ENCODE measurements at regions not wholly inside any gene's neighbourhood (a gene's known extent, or its start where the extent isn't known, plus 50 kb on each side); places are given as distances from the start of the nearest gene placed in this dataset.

DNA sequence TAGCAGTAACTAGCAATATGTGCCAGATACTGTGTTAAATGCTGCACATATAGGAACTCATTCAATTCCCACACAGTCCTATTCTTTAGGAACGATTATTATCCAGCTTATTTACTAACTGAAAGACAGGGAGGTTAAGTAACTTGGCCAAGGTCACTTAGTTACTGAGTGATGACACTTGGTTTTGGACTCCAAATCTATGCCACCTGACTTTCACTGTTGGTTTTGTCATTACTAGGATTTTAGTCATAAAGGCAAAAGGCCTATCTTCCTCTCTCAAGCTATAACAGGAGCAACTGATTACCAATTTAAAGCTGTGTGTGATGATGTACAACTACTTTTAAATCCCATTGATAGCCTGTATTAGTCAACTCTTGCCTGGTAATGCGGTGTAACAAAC lies 138.9 kb upstream of the STX18 start:
- peaks cover 4% of the 10 kb centered on the region; the same call in 1 of the 2 replicates for H3K9me3 ChIP-seq (ENCODE audit: insufficient read depth, low read length)
- no peaks in the 10 kb centered on the region for H3K27me3 ChIP-seq (ENCODE audit: insufficient read depth, insufficient read length)
- H3K4me3 ChIP-seq (ENCODE audit: insufficient read length, low read depth): no peak overlapping the region
- TF ChIP-seq SUZ12 (IDR thresholded peaks at IDR 0.05; ENCODE audit: extremely low read depth, insufficient read depth, insufficient read length): no peak
- no peak overlapping the region for H3K9ac ChIP-seq (ENCODE audit: insufficient read length, low read depth)
- peaks cover 2% of the 10 kb centered on the region for H3K4me1 ChIP-seq (ENCODE audit: insufficient read depth, insufficient read length)
- H3K36me3 ChIP-seq (ENCODE audit: insufficient read depth, insufficient read length, low read length): peaks cover 3% of the 10 kb centered on the region
- no peak for DNase-seq (ENCODE audit: low read depth, low spot score)

DNA sequence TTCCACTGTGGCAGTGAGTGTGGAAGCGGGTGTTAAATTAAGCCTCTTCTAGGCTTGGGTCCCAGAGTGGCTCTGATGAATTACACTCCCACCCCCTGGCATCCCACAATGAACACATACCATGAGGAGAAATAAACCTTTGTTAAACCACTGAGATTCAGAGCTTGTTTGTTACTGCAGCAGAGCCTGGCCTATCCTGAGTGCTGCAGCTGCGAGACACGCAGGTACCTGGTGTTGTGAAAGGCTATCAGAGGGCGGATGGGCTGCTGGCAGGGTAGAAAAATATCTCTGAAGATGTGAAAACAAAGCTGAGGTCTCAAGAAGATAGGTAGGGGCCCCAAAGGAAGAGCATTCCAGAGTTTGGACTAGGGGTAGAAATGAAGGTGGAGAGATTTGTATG lies 138.4 kb upstream of the STX18 start:
- Histone ChIP-seq H3K27me3 (ENCODE audit: insufficient read depth, insufficient read length) (no peaks in the 10 kb centered on the region), H3K9me3 (ENCODE audit: insufficient read depth, low read length) (peaks cover 4% of the 10 kb centered on the region; the same call in 1 of the 2 replicates), H3K4me1 (ENCODE audit: insufficient read depth, insufficient read length) (peaks cover 1% of the 10 kb centered on the region), H3K9ac (ENCODE audit: insufficient read length, low read depth) (no peak overlapping the region), H3K4me3 (ENCODE audit: insufficient read length, low read depth) (no peak overlapping the region), H3K36me3 (ENCODE audit: insufficient read depth, insufficient read length, low read length) (peaks cover 3% of the 10 kb centered on the region)
- TF ChIP-seq ZNF274 (IDR thresholded peaks at IDR 0.05; ENCODE audit: low read depth, low read length) (no peak), SUZ12 (IDR thresholded peaks at IDR 0.05; ENCODE audit: extremely low read depth, insufficient read depth, insufficient read length) (no peak), YY1 (IDR thresholded peaks at IDR 0.05; ENCODE audit: insufficient read depth, insufficient read length) (no peak)
- no peak for DNase-seq (ENCODE audit: low read depth, low spot score)

DNA sequence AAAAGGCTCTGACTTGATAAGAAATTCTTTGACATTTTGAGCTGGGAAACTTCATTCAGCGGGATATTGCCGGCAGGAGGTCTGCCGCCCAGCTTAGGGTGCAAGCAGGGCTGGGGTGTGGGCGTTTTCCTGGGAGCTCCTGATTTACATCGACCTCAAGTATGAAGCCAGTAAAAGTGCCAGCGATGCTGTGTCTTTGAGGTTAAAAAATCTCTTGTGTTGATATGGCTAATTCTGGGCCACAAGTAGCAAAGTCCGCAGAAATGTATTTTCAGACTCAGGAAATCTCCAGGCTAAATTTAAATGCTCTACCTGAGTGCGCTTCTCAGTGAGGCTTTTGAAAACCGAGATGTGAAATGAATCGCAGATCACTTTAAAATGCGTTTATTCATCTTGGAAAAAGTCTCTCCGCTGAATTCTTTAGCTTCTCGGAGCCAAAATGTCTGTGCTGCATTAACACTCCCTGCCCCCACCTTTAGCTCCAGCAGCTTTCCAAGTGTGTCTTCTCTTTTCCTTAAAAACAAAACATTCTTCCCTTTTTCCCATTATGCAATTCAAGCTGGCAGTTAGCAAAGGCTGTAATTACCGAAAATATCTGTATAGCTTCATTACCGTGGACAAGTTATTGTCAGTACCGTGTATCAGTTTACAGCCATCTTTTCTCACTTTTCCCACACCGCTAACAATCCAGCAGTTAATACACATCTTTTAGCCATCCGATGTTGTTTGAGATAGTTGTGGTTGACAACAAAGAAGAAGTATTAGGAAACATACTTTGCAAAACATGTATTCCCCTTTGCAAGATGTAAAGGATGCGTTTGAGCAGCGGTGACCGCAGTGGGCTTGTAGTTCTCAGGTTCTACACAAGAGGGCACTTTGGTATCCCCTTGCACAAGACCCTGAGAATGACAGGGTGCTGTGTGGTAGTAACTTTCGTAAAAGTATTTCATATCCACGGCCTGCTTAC lies 136.0 kb upstream of the STX18 start:
- Histone ChIP-seq H3K4me3 (ENCODE audit: insufficient read length, low read depth) (no peak overlapping the region), H3K4me1 (ENCODE audit: insufficient read depth, insufficient read length) (no peaks in the 10 kb centered on the region), H3K9ac (ENCODE audit: insufficient read length, low read depth) (no peak overlapping the region), H3K36me3 (ENCODE audit: insufficient read depth, insufficient read length, low read length) (peaks cover 3% of the 10 kb centered on the region), H3K27me3 (ENCODE audit: insufficient read depth, insufficient read length) (no peaks in the 10 kb centered on the region), H3K9me3 (ENCODE audit: insufficient read depth, low read length) (peaks cover 4% of the 10 kb centered on the region; the same call in 1 of the 2 replicates)
- TF ChIP-seq SUZ12 (IDR thresholded peaks at IDR 0.05; ENCODE audit: extremely low read depth, insufficient read depth, insufficient read length) (no peak), ZNF274 (IDR thresholded peaks at IDR 0.05; ENCODE audit: low read depth, low read length) (no peak), YY1 (IDR thresholded peaks at IDR 0.05; ENCODE audit: insufficient read depth, insufficient read length) (no peak)
- no peak for DNase-seq (ENCODE audit: low read depth, low spot score)

DNA sequence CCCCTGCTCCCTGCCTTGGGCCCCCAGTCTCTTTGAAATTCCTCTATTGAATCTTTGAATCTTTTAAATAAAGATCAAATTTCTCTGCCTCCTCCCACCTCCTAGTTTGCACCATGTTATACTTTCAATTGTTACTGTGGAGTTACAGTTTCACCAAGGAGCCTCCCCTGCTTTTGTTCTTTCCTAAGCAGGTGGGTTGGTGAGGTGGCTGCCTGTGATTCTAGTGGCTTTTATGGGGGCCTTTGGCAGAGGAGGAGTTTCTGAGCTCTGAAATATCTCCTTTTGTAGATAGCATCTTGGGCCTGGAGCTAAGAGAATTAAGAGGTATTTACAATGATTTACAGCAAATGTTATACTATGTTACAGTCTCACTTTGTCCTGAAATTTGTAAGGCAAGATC lies 133.8 kb upstream of the STX18 start:
- no peak for DNase-seq (ENCODE audit: low read depth, low spot score)
- Histone ChIP-seq H3K27me3 (ENCODE audit: insufficient read depth, insufficient read length) (no peaks in the 10 kb centered on the region), H3K9me3 (ENCODE audit: insufficient read depth, low read length) (peaks cover 4% of the 10 kb centered on the region; the same call in 1 of the 2 replicates), H3K9ac (ENCODE audit: insufficient read length, low read depth) (no peak overlapping the region), H3K4me1 (ENCODE audit: insufficient read depth, insufficient read length) (peaks cover 2% of the 10 kb centered on the region), H3K4me3 (ENCODE audit: insufficient read length, low read depth) (no peak overlapping the region), H3K36me3 (ENCODE audit: insufficient read depth, insufficient read length, low read length) (no peaks in the 10 kb centered on the region)
- TF ChIP-seq SUZ12 (IDR thresholded peaks at IDR 0.05; ENCODE audit: extremely low read depth, insufficient read depth, insufficient read length) (no peak), ZNF274 (IDR thresholded peaks at IDR 0.05; ENCODE audit: low read depth, low read length) (no peak), YY1 (IDR thresholded peaks at IDR 0.05; ENCODE audit: insufficient read depth, insufficient read length) (no peak)

DNA sequence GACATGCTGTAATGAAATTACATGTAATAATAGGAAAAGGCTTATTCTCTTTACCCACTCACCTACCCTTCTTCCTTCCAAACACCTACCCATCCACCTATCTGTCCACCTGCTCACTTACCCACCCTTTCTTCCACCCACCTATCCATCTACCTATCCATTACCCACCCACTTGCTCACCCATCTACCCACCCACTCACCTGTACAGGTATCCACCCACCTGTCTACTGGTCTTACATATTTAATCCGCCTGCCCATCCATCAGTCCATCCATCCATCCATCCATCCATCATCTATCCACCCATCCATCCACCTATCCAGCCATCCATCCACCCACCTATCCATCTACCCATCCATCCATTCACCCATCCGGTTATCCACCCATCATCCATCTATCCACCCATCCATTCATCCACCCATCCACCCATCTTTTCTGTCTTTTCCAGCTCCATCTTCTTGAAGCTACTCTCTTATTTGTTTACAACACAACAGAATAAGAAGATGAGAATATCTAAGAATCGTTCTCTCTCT lies 133.3 kb upstream of the STX18 start:
- TF ChIP-seq ZNF274 (IDR thresholded peaks at IDR 0.05; ENCODE audit: low read depth, low read length) (no peak), YY1 (IDR thresholded peaks at IDR 0.05; ENCODE audit: insufficient read depth, insufficient read length) (no peak), SUZ12 (IDR thresholded peaks at IDR 0.05; ENCODE audit: extremely low read depth, insufficient read depth, insufficient read length) (no peak)

DNA sequence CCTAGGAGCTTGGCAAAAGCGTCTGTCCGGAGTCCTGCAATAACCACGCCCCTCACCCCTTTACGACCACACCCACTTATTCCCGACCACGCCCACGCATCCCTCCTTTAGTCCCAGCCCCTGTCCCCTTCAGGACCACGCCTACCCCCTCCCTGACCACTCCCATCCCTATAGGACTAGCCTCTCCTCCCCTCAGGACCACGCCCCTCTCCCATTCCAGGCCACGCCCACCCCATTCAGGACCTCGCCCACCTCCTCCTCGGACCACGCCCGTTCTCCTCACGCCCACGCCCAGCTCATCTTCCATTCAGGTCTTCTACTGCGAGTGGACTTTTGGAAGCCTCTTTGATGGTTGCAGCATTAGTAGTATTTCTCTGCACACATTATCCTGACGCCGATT lies 131.2 kb upstream of the STX18 start:
- H3K9ac ChIP-seq (ENCODE audit: insufficient read length, low read depth): no peak overlapping the region
- DNase-seq (ENCODE audit: low read depth, low spot score): peak; percentile 83
- no peaks in the 10 kb centered on the region for H3K36me3 ChIP-seq (ENCODE audit: insufficient read depth, insufficient read length, low read length)
- no peak overlapping the region for H3K4me3 ChIP-seq (ENCODE audit: insufficient read length, low read depth)
- TF ChIP-seq ZNF274 (IDR thresholded peaks at IDR 0.05; ENCODE audit: low read depth, low read length): no peak
- no peak for TF ChIP-seq SUZ12 (IDR thresholded peaks at IDR 0.05; ENCODE audit: extremely low read depth, insufficient read depth, insufficient read length)
- no peak for TF ChIP-seq YY1 (IDR thresholded peaks at IDR 0.05; ENCODE audit: insufficient read depth, insufficient read length)
- no peaks in the 10 kb centered on the region for H3K27me3 ChIP-seq (ENCODE audit: insufficient read depth, insufficient read length)
- peaks cover 5% of the 10 kb centered on the region for H3K4me1 ChIP-seq (ENCODE audit: insufficient read depth, insufficient read length)
- H3K9me3 ChIP-seq (ENCODE audit: insufficient read depth, low read length): no peaks in the 10 kb centered on the region

More for the DNA sequence above, 133.3 kb upstream of the STX18 start:
- Histone ChIP-seq H3K4me3 (ENCODE audit: insufficient read length, low read depth) (no peak overlapping the region), H3K9ac (ENCODE audit: insufficient read length, low read depth) (no peak overlapping the region), H3K9me3 (ENCODE audit: insufficient read depth, low read length) (peaks cover 2% of the 10 kb centered on the region; the same call in 1 of the 2 replicates), H3K27me3 (ENCODE audit: insufficient read depth, insufficient read length) (no peaks in the 10 kb centered on the region), H3K36me3 (ENCODE audit: insufficient read depth, insufficient read length, low read length) (no peaks in the 10 kb centered on the region), H3K4me1 (ENCODE audit: insufficient read depth, insufficient read length) (peaks cover 2% of the 10 kb centered on the region)
- DNase-seq (ENCODE audit: low read depth, low spot score): no peak

DNA sequence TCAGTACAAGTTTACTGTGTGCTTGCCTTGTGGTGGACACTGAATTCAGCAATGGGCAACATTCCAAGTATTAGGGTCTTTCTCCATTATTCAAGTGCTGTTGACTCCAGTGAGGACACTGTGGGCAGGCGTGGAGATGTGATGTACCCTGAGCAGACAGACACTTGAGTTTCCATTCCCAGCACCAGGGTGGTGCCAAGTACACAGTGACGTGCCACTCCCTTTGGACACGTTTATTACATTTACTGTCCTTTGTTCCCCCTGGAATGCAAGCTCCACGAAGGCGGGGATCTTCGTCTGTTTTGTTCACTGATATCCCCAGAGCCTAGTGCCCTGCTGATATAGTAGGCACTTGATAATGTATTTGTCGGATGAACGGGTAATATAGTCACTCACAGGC lies 130.6 kb upstream of the STX18 start:
- no peak for TF ChIP-seq YY1 (IDR thresholded peaks at IDR 0.05; ENCODE audit: insufficient read depth, insufficient read length)
- no peak for TF ChIP-seq ZNF274 (IDR thresholded peaks at IDR 0.05; ENCODE audit: low read depth, low read length)
- no peak for TF ChIP-seq SUZ12 (IDR thresholded peaks at IDR 0.05; ENCODE audit: extremely low read depth, insufficient read depth, insufficient read length)
- Histone ChIP-seq H3K27me3 (ENCODE audit: insufficient read depth, insufficient read length) (no peaks in the 10 kb centered on the region), H3K4me3 (ENCODE audit: insufficient read length, low read depth) (no peak overlapping the region), H3K9ac (ENCODE audit: insufficient read length, low read depth) (no peak overlapping the region), H3K36me3 (ENCODE audit: insufficient read depth, insufficient read length, low read length) (no peaks in the 10 kb centered on the region), H3K9me3 (ENCODE audit: insufficient read depth, low read length) (no peaks in the 10 kb centered on the region), H3K4me1 (ENCODE audit: insufficient read depth, insufficient read length) (peaks cover 7% of the 10 kb centered on the region)
- no peak for DNase-seq (ENCODE audit: low read depth, low spot score)
